Vagina (tissue), 2 donors: ENCODE measurements at regions not wholly inside any gene's neighbourhood (a gene's known extent, or its start where the extent isn't known, plus 50 kb on each side); places are given as distances from the start of the nearest gene placed in this dataset.

ENCODE experiments used
- DNase-seq, 2 donors: peaks; one replicate each; pipeline ENCODE4 v3.0.0-alpha.2; 2017; ENCODE audit errors: extremely low spot score in 2 of 2
- H3K27ac ChIP-seq: fragments of 200-600 bp; sonication (generic); one replicate; pipeline ENCODE4 v1.5.1; 2019
- H3K27me3 ChIP-seq: fragments of 200-600 bp; sonication (generic); one replicate; pipeline ENCODE4 v1.5.1; 2019
- H3K36me3 ChIP-seq, 2 donors: fragments of 200-600 bp; sonication (generic); one replicate each; pipeline ENCODE4 v1.5.1; 2017 to 2019
- H3K4me1 ChIP-seq: fragments of 200-600 bp; sonication (generic); one replicate; pipeline ENCODE4 v1.5.1; 2019
- H3K4me3 ChIP-seq, 2 donors: fragments of 200-600 bp; sonication (generic); 1 replicate in 1 of 2; 2 replicates in 1 of 2; pipeline ENCODE4 v1.5.1; 2016 to 2019
- H3K9me3 ChIP-seq: fragments of 200-600 bp; sonication (generic); one replicate; pipeline ENCODE4 v1.5.1; 2019
- CTCF ChIP-seq, 3 experiments: fragments of 450-650 bp in 2 of 3; fragments of 200-600 bp in 1 of 3; sonication (generic) in 1 of 3; IDR thresholded peaks; one replicate each; pipeline ENCODE4 v1.5.1; 2017 to 2019; ENCODE audit warnings: antibody characterized with exemption in 3 of 3, mild to moderate bottlenecking in 2 of 3, moderate library complexity in 2 of 3
- POLR2A ChIP-seq, 2 donors: fragments of 450-650 bp; IDR thresholded peaks; one replicate each; pipeline ENCODE4 v1.6.1; 2017; ENCODE audit warnings: antibody characterized with exemption in 2 of 2, mild to moderate bottlenecking in 2 of 2, moderate library complexity in 2 of 2
- POLR2AphosphoS5 ChIP-seq, 2 donors: sonication (generic); formaldehyde crosslinking; IDR thresholded peaks; one replicate each; pipeline ENCODE4 v1.9.0; 2017; ENCODE audit warnings: antibody characterized with exemption in 2 of 2, mild to moderate bottlenecking in 2 of 2, low read depth in 1 of 2; ENCODE audit not compliant: insufficient read depth in 1 of 2
- intact Hi-C: fragments of 100-400 bp; cut with DNase I; formaldehyde crosslinking; loops from one replicate; pipeline ENCODE4 v1.15.1; 2023

GRCh38 chr2:236688563-236689392, 119.2 kb downstream of the ACKR3 start:
- no peaks in the 10 kb centered on the region for H3K27me3 ChIP-seq
- intact Hi-C loops, result no loop called here
- no peak overlapping the region for H3K4me3 ChIP-seq
- peaks cover 19% of the 10 kb centered on the region for H3K4me1 ChIP-seq
- H3K36me3 ChIP-seq, result no peaks in the 10 kb centered on the region
- H3K27ac ChIP-seq, result no peak overlapping the region
- H3K9me3 ChIP-seq, result no peaks in the 10 kb centered on the region
- TF ChIP-seq POLR2AphosphoS5 (IDR thresholded peaks at IDR 0.05; ENCODE audit: insufficient read depth in 1 of 2, low read depth in 1 of 2) (no peak), CTCF (IDR thresholded peaks at IDR 0.05) (no peak), POLR2A (IDR thresholded peaks at IDR 0.05) (no peak)
- DNase-seq, result no peak

GRCh38 chr2:236689393-236689700, 119.7 kb downstream of the ACKR3 start:
- no peak overlapping the region for H3K4me3 ChIP-seq
- H3K36me3 ChIP-seq, result no peaks in the 10 kb centered on the region
- peaks cover 19% of the 10 kb centered on the region for H3K4me1 ChIP-seq
- no peaks in the 10 kb centered on the region for H3K9me3 ChIP-seq
- H3K27ac ChIP-seq, result no peak overlapping the region
- no peaks in the 10 kb centered on the region for H3K27me3 ChIP-seq
- intact Hi-C loops, result no loop called here
- TF ChIP-seq CTCF (IDR thresholded peaks at IDR 0.05) (no peak), POLR2AphosphoS5 (IDR thresholded peaks at IDR 0.05; ENCODE audit: insufficient read depth in 1 of 2, low read depth in 1 of 2) (no peak), POLR2A (IDR thresholded peaks at IDR 0.05) (no peak)
- DNase-seq, result no peak

- no peaks in the 10 kb centered on the region for H3K36me3 ChIP-seq
- TF ChIP-seq POLR2AphosphoS5 (IDR thresholded peaks at IDR 0.05; ENCODE audit: insufficient read depth in 1 of 2, low read depth in 1 of 2) (peak in 1 of 2 donors; percentile 65), POLR2A (IDR thresholded peaks at IDR 0.05) (no peak)
- intact Hi-C loops, result no loop called here
- no peak overlapping the region for H3K27ac ChIP-seq
- no peak for DNase-seq
- H3K27me3 ChIP-seq, result no peaks in the 10 kb centered on the region
- no peaks in the 10 kb centered on the region for H3K9me3 ChIP-seq
- H3K4me1 ChIP-seq, result peaks cover 19% of the 10 kb centered on the region
- H3K4me3 ChIP-seq, result no peak overlapping the region
These were observed 120.4 kb downstream of the ACKR3 start for GRCh38 chr2:236689981-236690380.

GRCh38 chr2:236690726-236691125, 121.1 kb downstream of the ACKR3 start:
- H3K27ac ChIP-seq, result no peak overlapping the region
- DNase-seq, result no peak
- no peaks in the 10 kb centered on the region for H3K9me3 ChIP-seq
- H3K36me3 ChIP-seq, result no peaks in the 10 kb centered on the region
- H3K27me3 ChIP-seq, result no peaks in the 10 kb centered on the region
- intact Hi-C loops, result no loop called here
- TF ChIP-seq CTCF (IDR thresholded peaks at IDR 0.05) (no peak), POLR2A (IDR thresholded peaks at IDR 0.05) (no peak), POLR2AphosphoS5 (IDR thresholded peaks at IDR 0.05; ENCODE audit: insufficient read depth in 1 of 2, low read depth in 1 of 2) (no peak)
- peaks cover 19% of the 10 kb centered on the region for H3K4me1 ChIP-seq
- H3K4me3 ChIP-seq, result no peak overlapping the region

- intact Hi-C loops, result no loop called here
- H3K4me3 ChIP-seq, result no peak overlapping the region
- H3K4me1 ChIP-seq, result peaks cover 19% of the 10 kb centered on the region
- TF ChIP-seq POLR2A (IDR thresholded peaks at IDR 0.05) (no peak), CTCF (IDR thresholded peaks at IDR 0.05) (no peak), POLR2AphosphoS5 (IDR thresholded peaks at IDR 0.05; ENCODE audit: insufficient read depth in 1 of 2, low read depth in 1 of 2) (no peak)
- H3K27ac ChIP-seq, result no peak overlapping the region
- no peaks in the 10 kb centered on the region for H3K9me3 ChIP-seq
- no peaks in the 10 kb centered on the region for H3K27me3 ChIP-seq
- H3K36me3 ChIP-seq, result no peaks in the 10 kb centered on the region
- no peak for DNase-seq
These were observed 122.2 kb downstream of the ACKR3 start for GRCh38 chr2:236691799-236692167.
